Skin epidermis (tissue), 12 donors: ENCODE measurements at regions not wholly inside any gene's neighbourhood (a gene's known extent, or its start where the extent isn't known, plus 50 kb on each side); places are given as distances from the start of the nearest gene placed in this dataset.
"Not testable (repeated sequence)": the region's sequence is repeated elsewhere in the genome, so short reads cannot be mapped to it uniquely, and the experiment has no call there.

Experiments used
- H3K27ac ChIP-seq, 21 experiments: fragments of 200-600 bp; sonication (generic) in 11 of 21; one replicate each; pipeline ENCODE4 v1.5.0; 2020; ENCODE audit warnings: mild to moderate bottlenecking in 3 of 21, inconsistent platforms in 2 of 21, moderate library complexity in 2 of 21
- H3K4me3 ChIP-seq, 7 experiments: fragments of 200-600 bp; sonication (generic) in 2 of 7; one replicate each; pipeline ENCODE4 v1.5.0; 2020; ENCODE audit warnings: inconsistent platforms in 2 of 7, mild to moderate bottlenecking in 2 of 7, moderate library complexity in 1 of 7

DNA sequence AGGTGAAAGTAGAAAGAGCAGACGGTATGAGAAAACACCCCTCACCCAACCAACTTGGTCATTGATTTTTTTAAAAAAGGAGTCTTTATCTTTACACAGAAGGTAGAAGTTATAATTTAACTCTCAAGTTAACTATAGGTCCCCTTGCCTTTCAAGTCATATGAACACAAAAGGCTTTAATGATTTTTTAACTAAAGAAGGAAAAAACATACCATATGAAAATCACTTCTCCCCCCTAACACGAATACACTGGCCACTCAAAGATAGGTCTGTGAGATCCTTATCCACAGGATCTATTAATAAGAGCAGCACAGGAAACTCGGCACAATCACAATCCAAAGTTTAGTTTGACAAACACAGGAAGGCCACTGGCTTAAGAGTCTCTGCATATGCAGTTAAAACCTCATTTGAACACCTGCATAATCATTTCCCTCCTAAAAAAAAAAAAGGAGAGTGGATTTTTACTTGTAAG, 138.0 kb downstream of the ENC1 start:
- Histone ChIP-seq H3K4me3 (no peak overlapping the region), H3K27ac (no peak overlapping the region)

DNA sequence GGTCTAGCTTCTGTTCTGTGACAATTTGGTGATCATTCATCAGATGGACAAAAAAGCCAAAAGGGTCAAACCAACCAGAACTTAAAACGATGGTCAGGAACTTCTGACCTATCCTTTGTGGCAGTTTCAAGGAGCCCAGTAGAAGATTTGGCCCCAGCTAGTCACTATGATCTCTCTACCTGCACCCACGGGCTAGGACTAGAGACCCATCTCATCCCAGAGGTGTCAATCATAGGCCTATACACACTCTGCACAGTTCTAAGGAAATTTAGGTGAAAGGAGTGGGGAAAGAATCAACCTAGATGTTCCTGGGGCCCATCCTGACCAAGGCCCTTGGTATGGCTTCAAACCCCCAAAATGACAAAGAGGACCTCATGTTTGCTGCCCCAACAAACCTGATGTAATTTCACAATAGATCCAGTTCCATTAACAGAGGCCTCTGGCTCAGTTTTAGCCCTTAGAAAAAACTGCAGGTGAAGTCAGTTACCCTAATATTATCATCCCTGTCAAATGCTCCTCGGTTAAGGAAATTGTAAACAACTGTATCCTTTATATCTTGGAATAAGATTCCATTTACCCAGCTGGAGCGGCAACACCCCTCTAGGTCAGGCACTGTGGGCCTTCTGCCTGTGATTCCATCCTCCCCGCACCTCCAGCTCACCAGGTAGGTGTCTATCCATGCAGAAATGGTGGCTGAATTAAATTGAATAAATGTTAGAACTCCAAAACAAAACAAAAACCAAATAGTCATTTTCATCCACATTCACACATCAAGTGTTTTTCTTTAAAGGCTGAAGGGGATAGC, 138.7 kb downstream of the ENC1 start:
- Histone ChIP-seq H3K27ac (no peak overlapping the region), H3K4me3 (no peak overlapping the region)

DNA sequence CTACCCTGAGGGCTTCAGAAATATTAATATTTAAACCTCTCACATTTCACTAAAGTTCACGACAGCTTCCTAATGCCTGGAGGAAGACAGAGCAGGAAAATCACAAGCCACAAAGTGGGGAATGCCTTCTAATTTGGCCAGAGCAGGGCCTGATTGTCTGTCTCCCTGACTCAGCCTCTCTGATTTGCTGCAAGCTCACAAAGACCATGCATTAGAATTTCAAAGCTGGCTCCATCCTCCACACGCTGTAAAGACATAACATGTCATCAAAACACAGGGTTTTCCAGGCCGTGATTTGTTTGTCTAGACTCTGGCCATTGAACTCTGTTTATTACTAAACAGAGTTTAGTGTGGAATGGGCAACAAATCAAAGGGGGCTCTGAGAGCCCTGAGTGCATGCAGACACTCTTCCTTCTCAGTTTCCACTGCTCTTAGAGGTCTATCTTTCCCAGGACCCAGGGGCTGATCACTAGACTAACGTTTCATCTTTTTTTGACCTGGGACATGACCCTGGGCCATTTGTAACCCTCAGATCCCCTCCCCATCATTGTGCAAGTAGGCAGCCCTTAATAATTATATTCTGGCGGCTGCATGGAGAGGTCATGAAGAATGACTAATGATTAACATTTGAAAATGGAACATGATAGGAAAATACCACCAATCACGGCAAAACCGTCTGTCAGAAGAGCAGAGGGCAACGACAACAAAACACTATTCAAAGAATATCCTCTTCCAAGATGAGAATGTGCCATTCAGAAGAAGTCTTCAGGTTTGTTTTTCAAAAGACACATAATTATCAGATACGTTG, 140.2 kb downstream of the ENC1 start:
- Histone ChIP-seq H3K27ac (no peak overlapping the region), H3K4me3 (no peak overlapping the region)

DNA sequence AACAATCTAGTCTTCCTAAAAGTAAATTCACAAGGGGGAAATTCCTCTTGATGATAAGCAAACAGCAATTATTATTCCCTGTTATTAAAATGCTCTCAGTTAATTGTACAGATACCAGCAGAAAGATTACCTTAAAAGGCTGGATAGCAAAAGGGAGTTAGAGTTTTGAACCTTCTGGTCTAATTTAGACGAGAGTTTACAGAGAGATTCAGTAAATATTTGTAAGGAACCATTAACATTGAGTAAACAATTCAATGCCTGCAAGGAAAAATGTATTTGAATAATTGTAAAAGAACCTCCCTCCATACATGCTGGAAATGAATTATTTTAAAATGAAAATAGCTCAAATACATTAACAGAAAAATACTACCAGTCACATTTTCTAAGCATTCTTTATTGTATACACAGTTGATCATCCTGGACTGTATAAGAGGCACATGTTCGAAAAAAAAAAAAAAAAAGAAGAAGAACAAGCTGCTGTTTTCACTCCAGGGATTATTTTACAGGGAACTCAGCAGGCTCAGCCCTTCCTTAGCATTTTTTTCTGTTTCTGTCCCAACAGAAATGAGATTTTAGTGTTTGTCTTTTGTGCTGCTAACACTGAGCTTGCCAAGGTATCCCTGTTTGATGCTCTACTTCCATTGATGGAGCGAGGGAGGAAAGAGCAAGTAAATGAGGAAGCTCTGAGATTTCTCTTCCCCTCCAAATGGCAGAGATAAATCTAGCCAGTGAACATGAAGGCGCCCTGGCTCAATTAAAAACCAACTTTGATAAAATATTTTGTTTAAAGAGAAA, 141.1 kb downstream of the ENC1 start:
- Histone ChIP-seq H3K4me3 (no peak overlapping the region), H3K27ac (no peak overlapping the region)

DNA sequence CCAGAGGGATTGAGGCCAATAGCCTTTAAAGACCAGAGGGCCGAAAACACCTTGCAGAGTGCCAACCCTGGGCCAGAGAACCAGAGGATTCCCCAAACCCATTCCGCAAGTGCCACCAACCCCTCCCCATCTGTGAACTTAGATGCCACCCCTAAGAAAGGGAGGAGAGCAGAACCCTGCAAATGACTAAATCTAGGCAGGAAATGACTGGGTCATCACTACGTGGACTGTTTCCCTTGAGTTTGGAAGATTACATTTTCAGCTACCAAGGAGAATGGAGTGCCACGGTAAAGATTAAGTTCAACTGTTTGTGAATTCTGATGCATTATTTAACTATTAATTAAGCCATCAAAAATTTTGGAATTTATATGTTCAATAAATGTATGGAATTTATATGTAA, 142.8 kb downstream of the ENC1 start:
- no peak overlapping the region for H3K27ac ChIP-seq

DNA sequence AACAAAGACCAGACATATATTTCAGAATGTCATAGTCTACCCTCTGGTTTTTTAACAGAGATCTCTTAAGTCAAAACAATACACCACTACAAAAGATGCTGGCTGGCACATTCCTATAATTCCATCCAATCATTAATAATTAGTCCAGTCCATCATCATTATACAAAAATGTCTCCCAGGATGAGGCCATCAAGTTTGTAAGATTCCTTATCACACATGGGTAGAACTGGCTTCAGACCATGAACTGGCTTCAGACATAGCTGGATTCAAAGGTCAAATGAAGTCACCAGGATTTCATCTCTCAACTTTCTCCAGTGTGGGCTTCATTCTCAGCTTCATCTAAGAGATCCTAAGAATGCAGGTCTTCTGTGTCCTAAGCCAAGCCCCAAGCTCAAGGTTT, 147.1 kb downstream of the ENC1 start:
- H3K4me3 ChIP-seq, result no peak overlapping the region
- H3K27ac ChIP-seq, result no peak overlapping the region

More for the DNA sequence above, 142.8 kb downstream of the ENC1 start:
- H3K4me3 ChIP-seq, result no peak overlapping the region

DNA sequence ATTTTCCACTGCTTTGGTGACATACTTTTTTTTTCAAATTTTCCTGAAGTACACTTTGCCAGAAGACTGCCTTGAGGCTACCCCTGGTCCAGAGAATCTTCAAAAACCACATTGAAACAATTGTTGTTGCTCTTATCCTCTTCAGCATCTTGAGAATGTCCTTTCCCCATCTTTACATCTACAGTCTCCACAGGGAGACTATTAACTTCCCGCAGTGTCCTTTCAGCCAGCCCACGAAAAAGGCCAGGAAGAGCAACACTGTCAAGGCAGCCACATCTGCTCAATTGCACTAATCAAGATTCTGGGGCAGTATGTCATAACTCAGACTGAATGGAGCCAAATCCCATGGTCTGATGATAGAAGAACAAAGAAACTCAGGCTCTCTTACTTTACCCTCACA, 148.3 kb downstream of the ENC1 start:
- Histone ChIP-seq H3K27ac (no peak overlapping the region), H3K4me3 (no peak overlapping the region)

DNA sequence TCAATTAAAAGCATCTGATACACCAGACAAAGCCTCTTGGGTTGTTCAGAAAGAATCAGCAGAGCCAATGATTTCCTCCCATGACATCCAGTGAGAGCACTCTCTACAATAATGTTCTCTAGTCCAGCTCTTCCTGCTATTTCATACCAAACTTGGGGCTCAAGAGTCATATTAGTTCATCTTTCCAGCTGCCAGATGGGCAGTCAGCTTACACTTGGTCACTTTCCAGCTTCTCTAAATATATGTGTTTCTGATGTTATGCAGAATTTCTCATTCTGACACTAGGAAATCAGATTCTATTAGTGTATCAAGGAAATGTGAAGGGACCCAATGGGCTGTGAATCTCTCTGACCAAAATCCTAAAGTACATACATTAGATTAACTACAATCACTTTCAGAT, 148.9 kb downstream of the ENC1 start:
- Histone ChIP-seq H3K27ac (no peak overlapping the region), H3K4me3 (no peak overlapping the region)

DNA sequence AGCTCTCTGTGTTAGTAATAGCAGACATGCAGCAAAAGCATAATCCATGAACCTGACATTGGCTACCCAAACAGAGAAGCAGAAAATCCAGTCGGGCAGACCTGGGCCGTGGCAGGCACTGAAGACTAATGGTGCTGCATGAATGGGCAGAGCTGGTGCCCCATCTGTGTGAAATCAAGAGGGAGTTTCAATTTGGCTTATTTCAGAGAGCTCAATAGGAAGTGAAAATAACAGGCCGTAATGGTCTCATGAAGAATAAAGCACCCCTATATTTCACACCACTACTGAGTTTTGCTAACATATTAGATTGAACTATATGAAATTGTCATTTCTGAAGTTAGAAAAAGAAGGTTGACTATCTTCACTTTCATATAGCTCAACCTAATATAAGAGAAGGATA, 149.7 kb downstream of the ENC1 start:
- Histone ChIP-seq H3K4me3 (no peak overlapping the region), H3K27ac (no peak overlapping the region)

DNA sequence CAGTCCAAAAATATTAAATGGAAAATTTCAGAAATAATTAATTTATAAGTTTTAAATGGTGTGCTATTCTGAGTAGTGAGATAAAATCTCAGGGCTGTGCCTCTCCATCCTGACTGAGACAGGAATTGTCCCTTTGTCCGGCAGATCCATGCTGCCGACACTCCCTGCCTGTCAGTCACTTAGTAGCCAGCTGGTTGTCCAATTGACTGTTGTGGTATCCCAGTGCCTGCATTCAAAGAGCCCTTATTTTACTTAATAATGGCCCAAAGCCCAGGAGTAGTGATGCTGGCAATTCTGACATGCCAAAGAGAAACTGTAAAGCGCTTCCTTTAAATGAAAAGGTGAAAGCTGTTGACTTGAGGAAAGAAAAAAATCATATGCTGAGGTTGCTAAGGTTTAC, 157.5 kb downstream of the ENC1 start:
- H3K4me3 ChIP-seq, result no peak overlapping the region
- H3K27ac ChIP-seq, result no peak overlapping the region

DNA sequence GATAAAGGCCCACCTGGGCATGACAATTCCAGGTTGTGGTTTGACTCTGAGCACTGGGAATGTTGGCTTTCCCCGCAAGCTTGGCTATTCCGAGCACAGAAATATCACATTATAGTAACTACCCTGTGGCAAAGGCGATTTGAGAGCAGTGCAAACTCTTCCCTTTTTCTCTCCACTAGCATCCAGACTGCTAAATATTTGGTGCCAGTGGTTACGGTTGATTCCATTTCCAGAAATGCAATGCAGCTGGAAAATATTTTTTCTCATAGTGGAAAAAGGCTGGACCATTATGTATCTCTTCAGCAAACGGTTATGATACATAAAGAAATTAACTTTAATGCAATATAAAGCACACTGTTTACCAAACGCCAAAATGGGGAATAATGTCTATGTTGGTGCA, 158.0 kb downstream of the ENC1 start:
- Histone ChIP-seq H3K27ac (no peak overlapping the region), H3K4me3 (no peak overlapping the region)

DNA sequence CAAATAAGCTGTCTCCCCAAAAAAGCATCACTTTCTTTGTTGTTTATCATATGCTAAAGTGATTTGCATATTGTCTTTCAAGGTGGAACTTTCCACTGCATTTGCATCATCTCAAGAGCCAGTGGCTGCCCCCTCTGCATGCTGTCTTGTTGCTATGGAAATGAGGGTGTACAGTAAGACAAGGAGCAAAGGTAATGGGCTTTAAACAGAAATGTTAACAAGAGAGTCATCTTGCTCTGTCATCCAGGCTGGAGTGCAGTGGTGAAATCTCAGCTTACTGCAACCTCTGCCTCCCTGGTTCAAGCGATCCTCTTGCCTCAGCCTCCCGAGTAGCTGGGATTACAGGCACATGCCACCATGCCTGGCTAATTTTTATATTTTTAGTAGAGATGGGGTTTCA, 159.2 kb downstream of the ENC1 start:
- not testable (repeated sequence) for H3K27ac ChIP-seq

DNA sequence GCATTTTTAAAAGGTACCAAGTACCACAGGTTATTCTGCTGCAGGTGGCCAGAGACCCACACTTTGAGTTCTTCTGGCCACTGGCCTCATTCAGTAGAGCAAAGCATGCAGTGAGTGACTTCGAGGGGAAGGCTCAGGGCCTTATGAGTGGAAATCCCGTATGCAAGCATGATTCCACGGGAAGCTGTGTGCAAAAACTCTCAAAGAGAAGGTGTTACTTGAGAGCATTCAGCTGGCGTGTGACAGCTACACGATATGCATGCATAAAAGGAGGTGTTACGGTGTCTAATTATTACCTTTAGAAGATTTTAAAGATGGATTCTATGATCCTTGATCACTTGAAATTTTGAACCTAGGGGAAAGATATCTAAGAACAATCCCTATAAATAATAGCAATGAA, 160.3 kb downstream of the ENC1 start:
- H3K4me3 ChIP-seq, result no peak overlapping the region
- H3K27ac ChIP-seq, result no peak overlapping the region

More for the DNA sequence above, 159.2 kb downstream of the ENC1 start:
- H3K4me3 ChIP-seq, result not testable (repeated sequence)

DNA sequence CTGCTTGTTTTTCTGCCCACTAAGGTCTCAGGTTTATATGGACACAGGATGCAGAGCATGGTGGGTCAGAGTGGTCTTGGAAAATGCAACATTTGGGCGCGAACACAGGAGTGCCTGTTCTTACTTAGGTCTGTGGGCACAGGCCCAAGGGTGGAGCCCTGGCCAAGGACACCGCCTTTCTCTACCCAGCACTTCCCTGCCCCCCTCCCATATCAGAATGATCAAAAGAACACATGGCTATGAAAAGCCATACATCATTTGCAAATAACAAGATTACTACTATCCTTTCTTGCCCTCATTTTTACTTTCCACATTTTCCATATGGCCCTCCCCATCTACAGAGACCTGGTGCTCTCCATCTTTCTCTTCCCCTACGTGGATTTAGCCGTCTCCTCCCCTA, 162.2 kb downstream of the ENC1 start:
- no peak overlapping the region for H3K4me3 ChIP-seq
- H3K27ac ChIP-seq, result no peak overlapping the region

DNA sequence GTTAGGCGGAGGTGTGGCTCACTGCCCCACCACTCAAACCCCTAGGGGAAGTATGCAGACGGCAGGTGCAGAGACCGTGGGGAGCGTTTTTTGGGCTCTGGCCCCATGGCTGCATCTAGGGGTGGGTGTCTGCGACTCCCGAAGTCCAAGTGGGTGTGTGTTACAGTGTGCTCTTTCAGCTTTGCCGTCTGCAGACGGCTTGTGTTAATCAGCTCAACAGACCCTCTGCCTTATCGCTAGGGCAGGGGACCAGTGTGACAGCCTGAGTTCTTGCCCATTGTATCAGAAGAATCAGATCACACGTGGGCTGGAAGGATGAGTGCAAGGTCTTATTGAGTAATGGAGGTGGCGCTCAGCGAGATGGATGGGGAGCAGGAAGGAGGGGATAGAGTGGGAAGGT, 162.8 kb downstream of the ENC1 start:
- no peak overlapping the region for H3K4me3 ChIP-seq
- no peak overlapping the region for H3K27ac ChIP-seq

DNA sequence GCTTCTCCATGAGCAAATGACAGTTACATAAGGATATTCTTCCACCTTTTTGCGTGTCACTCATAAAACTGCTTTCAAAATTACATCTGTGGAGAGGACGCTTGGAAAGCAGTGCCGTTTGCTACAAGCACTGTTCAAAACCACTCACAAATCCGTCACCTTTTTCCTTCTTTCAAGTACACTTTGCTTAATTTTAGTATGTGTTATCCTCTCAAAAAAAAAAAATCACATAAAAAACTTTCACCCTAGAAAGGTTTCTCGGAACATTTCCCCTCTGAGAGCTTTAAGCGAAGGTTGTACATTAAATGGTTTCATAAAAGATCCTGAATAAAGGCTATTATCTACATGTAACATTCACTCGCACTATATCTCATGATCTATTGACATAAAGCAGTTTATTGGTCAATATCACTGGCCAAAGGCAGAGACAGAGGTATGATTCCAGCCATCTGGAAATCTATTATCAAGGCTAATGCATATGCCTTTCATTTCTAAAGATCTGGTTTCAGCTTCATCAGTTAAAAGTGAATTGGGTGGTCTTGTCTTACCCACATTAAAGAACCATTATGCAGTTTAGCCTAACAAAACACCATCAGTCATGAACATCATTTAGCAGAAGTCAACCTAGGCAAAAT, 163.6 kb downstream of the ENC1 start:
- H3K4me3 ChIP-seq, result no peak overlapping the region
- no peak overlapping the region for H3K27ac ChIP-seq

DNA sequence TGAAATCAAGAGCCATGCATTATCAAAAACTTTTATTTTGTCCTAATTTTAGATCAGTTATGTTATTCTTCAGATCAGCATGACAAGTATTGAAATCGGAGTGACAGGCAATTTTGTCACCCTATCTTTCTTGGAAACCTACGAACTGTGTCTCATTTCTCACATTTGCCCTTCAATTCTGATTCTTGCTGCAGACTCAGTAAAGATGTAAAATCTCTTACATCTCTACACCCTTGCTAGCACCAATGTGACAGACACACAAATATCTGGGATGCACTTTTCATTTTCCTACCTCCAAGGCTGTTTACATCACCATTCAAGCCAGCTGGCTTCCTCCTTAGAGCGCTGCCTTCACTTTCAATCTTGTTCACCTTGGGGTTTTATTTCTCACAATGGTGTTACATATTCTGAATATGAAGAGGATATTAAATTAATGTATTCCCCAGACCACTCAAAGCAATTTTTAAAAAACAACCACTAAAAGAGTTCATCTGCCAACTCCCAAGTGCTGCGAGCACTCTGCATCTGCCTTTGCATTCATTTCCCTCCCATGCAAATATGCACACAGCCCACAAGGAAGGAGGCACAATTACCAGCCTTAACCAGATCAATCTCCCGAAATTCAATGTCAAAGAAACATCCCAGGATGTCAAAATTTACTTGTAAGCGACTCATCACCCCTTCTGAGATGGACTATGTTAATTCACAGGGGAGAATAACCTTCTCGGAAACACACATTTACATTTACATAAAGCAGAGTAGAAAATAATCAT, 164.3 kb downstream of the ENC1 start:
- Histone ChIP-seq H3K4me3 (no peak overlapping the region), H3K27ac (no peak overlapping the region)

DNA sequence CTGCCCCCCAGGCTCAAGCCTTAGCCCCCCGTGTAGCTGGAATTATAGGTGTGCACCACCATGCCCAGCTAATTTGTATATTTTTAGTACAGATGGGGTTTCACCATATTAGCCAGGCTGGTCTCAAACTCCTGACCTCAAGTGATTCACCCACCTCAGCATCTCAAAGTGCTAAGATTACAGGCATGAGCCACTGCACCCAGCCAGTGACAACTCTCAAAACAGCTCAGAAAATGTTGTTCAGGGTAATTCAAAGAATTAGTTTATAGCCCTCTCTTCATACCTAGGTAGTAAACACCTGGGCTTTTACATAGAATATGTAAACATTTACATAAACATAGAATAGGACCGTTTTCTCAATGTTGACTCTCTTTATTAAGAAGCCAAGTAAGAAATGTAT, 168.7 kb downstream of the ENC1 start:
- Histone ChIP-seq H3K27ac (no peak overlapping the region), H3K4me3 (no peak overlapping the region)
